Activated CD4-positive, alpha-beta memory T cell treated with anti-CD3 and anti-CD28 coated beads, Interleukin-2, amount 10 ng/mL, durations not matched to agents 7 days and 5 days (primary cell): ENCODE measurements at regions not wholly inside any gene's neighbourhood (a gene's known extent, or its start where the extent isn't known, plus 50 kb on each side); places are given as distances from the start of the nearest gene placed in this dataset.
"Not testable (repeated sequence)": the region's sequence is repeated elsewhere in the genome, so short reads cannot be mapped to it uniquely, and the experiment has no call there.

Experiments
- CTCF ChIA-PET: fragments of 350-600 bp; sonication (Branson Sonifier 250); formaldehyde crosslinking; loops from one replicate; lab custom pipeline; 2021; ENCODE audit warnings: antibody characterized with exemption, inconsistent platforms; lab: Charles Lee
- POLR2A ChIA-PET: fragments of 350-600 bp; sonication (Branson Sonifier 250); formaldehyde crosslinking; loops from one replicate; lab custom pipeline; 2021; ENCODE audit warnings: antibody characterized with exemption; lab: Charles Lee
- DNase-seq: peaks from one replicate; pipeline ENCODE4 v3.0.0-alpha.2; 2020
- H3K27ac Mint-ChIP-seq: one replicate; pipeline ENCODE4 v1.8.0; 2021; ENCODE audit warnings: mild to moderate bottlenecking, mixed read lengths
- H3K27me3 Mint-ChIP-seq: one replicate; pipeline ENCODE4 v1.8.0; 2021; ENCODE audit warnings: mixed read lengths
- H3K36me3 Mint-ChIP-seq: one replicate; pipeline ENCODE4 v1.8.0; 2021; ENCODE audit warnings: low read depth, mixed read lengths
- H3K4me1 Mint-ChIP-seq: one replicate; pipeline ENCODE4 v1.8.0; 2021; ENCODE audit warnings: mixed read lengths
- H3K4me3 Mint-ChIP-seq: one replicate; pipeline ENCODE4 v1.8.0; 2021; ENCODE audit warnings: mild to moderate bottlenecking, mixed read lengths
- H3K9me3 Mint-ChIP-seq: one replicate; pipeline ENCODE4 v1.8.0; 2021; ENCODE audit warnings: mixed read lengths

DNA sequence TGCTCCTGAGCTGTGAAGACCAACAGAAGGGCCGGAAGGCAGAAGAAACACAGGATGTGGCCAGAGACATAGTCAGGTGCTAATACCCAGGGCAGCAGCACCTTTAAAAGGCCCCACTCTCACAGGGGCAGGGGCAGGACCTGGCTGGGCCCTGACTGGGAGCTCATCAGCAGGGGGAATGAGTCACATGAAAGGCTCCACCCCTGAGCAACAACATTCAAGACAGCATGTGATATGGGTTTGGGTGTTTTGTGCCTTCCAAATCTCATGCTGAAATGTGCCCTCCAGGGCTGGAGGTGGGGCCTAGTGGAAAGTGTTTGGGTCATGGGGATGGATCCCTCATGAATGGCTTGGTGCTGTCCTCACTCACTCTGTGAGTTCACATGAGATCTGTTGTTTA lies 181.7 kb downstream of the ERCC6L2 start:
- Mint-ChIP-seq H3K27ac (no peak overlapping the region), H3K4me3 (no peak overlapping the region), H3K9me3 (peaks cover 8% of the 10 kb centered on the region), H3K27me3 (peaks cover 2% of the 10 kb centered on the region), H3K4me1 (peaks cover 14% of the 10 kb centered on the region), H3K36me3 (no peaks in the 10 kb centered on the region)
- DNase-seq = no peak
- ChIA-PET POLR2A (no interaction called here), CTCF (no interaction called here)

DNA sequence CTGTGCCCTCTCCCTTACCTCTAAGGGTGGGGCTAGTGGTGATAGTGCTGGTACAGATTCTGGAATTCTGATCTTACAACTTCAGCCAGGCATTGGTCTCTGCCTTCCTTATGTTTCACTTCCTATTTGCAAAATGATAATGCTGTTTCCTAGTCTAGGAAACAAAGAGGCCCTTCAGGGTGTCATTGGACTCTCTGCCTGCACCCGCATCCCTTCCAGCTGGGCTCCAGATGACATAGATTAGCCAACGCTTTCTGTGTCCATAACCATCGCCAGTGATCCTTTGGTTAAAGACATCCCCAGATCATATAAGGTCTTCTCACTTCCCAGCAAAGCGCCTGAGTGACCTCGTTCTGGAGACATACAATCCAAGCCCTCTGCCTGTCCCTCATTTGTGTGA lies 180.7 kb downstream of the ERCC6L2 start:
- CTCF ChIA-PET = no interaction called here

DNA sequence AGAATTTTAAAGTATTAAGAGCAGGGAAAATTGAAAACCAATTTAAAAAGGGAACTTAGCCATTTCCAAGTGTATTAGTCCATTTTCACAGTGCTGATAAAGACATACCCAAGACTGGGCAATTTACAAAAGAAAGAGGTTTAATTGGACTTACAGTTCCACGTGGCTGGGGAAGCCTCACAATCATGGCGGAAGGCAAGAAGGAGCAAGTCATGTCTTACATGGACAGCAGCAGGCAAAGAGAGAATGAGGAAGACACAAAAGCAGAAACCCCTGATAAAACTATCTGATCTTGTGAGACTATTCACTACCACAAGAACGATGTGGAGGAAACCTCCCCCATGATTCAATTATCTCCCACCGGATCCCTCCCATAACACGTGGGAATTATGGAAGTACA lies 178.8 kb downstream of the ERCC6L2 start:
- H3K9me3 Mint-ChIP-seq, H3K27ac Mint-ChIP-seq, DNase-seq, H3K4me1 Mint-ChIP-seq, CTCF ChIA-PET, H3K27me3 Mint-ChIP-seq, POLR2A ChIA-PET, H3K36me3 Mint-ChIP-seq, H3K4me3 Mint-ChIP-seq: not testable (repeated sequence)

More for the DNA sequence above, 180.7 kb downstream of the ERCC6L2 start:
- H3K9me3 Mint-ChIP-seq = peaks cover 8% of the 10 kb centered on the region
- H3K27me3 Mint-ChIP-seq = peaks cover 2% of the 10 kb centered on the region
- POLR2A ChIA-PET = no interaction called here
- no peak for DNase-seq
- peaks cover 6% of the 10 kb centered on the region for H3K4me1 Mint-ChIP-seq
- no peak overlapping the region for H3K27ac Mint-ChIP-seq
- no peaks in the 10 kb centered on the region for H3K36me3 Mint-ChIP-seq
- H3K4me3 Mint-ChIP-seq = no peak overlapping the region

DNA sequence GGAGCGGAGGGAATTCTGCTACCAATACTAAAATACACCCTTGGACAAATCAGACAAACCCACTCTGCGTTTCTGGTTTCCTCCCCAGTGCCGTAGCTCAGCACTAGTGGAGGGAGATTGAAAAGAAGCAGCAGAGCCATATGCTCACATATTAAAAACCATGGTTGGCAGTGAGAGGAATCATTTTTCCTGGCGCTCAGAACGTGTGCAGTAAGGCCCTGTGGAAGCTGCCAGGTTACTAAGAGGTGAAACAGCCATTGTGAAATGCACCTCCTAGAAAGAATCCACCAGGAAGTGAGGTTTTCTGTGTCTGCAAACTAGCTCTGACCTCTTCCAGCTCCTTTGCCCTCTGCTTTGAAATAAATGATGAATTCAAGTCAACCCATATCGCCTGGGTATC lies 177.2 kb downstream of the ERCC6L2 start:
- Mint-ChIP-seq H3K36me3 (no peaks in the 10 kb centered on the region), H3K27ac (no peak overlapping the region), H3K4me1 (peaks cover 3% of the 10 kb centered on the region), H3K27me3 (peaks cover 2% of the 10 kb centered on the region), H3K4me3 (no peak overlapping the region), H3K9me3 (peaks cover 8% of the 10 kb centered on the region)
- DNase-seq = no peak
- CTCF ChIA-PET = no interaction called here
- POLR2A ChIA-PET = no interaction called here

DNA sequence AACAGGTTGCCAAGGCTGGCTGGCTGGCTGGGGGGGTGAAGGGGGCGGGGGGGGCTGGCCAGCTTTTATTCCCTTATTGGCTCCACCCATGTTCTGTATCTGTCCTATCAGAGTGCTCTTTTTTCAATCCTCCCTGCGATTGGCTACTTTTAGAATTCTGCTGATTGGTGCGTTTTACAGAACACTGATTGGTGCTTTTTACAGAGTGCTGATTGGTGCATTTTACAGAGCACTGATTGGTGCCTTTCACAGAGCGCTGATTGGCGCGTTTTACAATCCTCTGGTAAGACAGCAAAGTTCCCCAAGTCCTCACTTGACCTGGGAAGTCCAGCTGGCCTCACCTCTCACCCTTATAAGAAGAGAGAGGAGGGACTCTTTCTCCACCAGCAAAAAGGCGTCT lies 175.9 kb downstream of the ERCC6L2 start:
- ChIA-PET CTCF (no interaction called here), POLR2A (no interaction called here)
- Mint-ChIP-seq H3K4me1 (no peaks in the 10 kb centered on the region), H3K27ac (no peak overlapping the region), H3K4me3 (no peak overlapping the region), H3K27me3 (peaks cover 2% of the 10 kb centered on the region), H3K9me3 (peaks cover 4% of the 10 kb centered on the region), H3K36me3 (no peaks in the 10 kb centered on the region)
- DNase-seq = no peak

DNA sequence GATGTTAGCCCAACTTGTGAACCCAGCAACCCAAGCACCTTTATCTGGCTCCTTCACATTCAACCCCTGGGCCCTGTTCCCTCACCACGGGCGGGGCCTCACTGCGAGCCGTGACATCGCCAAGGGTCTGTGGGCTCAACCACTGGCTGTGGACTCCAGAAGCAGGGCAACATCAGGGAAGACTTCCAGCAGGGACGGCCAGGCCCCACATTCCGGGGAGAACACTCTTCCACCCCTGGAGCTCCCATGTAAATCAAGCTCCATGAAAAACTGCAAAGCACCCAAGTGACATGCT lies 175.3 kb downstream of the ERCC6L2 start:
- CTCF ChIA-PET = no interaction called here
- Mint-ChIP-seq H3K27ac (no peak overlapping the region), H3K36me3 (no peaks in the 10 kb centered on the region), H3K9me3 (peaks cover 4% of the 10 kb centered on the region), H3K4me1 (no peaks in the 10 kb centered on the region), H3K27me3 (peaks cover 3% of the 10 kb centered on the region), H3K4me3 (no peak overlapping the region)
- POLR2A ChIA-PET = no interaction called here
- no peak for DNase-seq

DNA sequence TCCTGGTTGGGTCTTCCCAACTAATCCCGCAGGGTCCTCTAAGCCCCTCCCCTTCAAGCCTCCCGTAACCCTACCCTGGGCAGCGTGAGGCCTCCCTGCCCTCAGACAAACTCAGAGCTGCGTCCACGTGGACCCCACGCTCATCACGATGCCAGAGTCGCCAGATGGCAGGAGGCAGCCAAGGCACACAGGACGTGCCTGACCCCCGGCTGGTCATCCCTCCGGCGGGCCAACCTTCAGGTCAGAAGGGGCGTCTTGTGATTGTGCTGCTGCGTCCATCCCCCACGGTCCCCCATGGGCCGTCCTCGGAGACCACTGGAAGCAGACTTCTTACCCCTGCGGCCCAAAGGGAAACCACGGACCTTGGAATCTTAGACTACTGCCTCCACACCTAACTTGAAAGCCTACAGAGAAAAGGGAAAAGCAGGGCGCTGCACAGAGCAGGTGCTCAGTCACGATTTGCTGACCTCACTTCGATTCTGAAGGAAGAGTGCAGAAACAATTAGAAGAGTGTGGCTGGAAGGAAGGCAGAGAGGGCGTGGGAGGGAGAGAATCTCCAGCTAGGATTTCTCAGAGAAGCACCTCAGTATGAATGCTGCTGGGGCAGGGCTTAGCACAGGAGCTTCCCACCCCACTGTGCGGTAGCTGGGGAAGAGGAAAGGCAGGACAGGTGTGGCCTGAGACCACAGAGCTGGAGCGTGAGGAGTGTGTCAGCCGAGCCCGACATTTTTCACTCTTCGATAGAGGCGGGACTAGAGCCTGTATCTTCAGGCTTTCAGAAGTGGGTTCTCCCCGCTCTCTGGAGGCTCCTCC lies 174.8 kb downstream of the ERCC6L2 start:
- H3K27ac Mint-ChIP-seq = no peak overlapping the region
- ChIA-PET POLR2A (no interaction called here), CTCF (no interaction called here)
- H3K36me3 Mint-ChIP-seq = no peaks in the 10 kb centered on the region
- no peak for DNase-seq
- peaks cover 4% of the 10 kb centered on the region for H3K9me3 Mint-ChIP-seq
- peaks cover 3% of the 10 kb centered on the region for H3K27me3 Mint-ChIP-seq
- no peak overlapping the region for H3K4me3 Mint-ChIP-seq
- H3K4me1 Mint-ChIP-seq = no peaks in the 10 kb centered on the region

DNA sequence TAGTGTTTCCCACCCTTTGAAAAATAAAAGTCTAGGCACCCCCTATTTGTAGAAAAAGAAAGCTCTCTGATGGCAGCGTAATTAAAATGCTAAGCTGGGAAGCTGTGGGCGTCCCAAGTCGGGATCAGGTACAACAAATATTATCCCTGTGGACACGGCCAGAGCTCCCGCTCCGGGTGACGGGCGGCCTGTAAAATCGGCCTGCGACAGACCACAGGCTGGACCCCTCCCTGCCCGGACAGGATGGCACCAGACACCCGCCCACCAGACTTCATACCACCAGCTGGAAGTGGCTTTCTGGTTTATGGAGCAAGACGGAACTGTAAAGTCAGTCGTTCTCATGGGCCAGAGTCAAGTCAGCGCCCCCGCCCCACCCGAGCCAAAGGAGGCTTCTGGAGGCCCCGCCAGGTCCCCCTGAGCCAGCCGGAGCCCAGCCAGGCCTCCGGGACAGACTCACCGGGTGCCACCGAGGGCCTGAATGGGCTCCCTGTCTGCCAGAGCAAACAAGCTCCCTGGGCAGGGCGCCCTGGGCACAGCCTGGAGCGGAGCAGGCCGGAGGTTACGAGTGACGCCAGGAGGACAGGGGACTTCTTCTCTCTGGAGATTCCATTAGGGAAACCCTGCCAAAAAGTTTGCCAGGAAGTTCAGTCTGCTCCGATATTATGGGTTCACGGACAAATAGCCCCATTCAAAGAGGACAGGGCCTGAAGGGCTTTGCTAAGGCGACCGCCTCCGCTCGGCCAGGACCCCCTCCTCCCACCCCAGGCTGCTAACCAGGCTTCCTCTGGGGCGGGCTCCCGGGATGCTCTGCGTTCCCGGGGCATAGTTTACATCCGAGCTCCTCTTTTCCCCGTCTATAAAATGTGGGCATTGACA lies 173.7 kb downstream of the ERCC6L2 start:
- Mint-ChIP-seq H3K27ac (no peak overlapping the region), H3K4me3 (no peak overlapping the region)
- DNase-seq = no peak

DNA sequence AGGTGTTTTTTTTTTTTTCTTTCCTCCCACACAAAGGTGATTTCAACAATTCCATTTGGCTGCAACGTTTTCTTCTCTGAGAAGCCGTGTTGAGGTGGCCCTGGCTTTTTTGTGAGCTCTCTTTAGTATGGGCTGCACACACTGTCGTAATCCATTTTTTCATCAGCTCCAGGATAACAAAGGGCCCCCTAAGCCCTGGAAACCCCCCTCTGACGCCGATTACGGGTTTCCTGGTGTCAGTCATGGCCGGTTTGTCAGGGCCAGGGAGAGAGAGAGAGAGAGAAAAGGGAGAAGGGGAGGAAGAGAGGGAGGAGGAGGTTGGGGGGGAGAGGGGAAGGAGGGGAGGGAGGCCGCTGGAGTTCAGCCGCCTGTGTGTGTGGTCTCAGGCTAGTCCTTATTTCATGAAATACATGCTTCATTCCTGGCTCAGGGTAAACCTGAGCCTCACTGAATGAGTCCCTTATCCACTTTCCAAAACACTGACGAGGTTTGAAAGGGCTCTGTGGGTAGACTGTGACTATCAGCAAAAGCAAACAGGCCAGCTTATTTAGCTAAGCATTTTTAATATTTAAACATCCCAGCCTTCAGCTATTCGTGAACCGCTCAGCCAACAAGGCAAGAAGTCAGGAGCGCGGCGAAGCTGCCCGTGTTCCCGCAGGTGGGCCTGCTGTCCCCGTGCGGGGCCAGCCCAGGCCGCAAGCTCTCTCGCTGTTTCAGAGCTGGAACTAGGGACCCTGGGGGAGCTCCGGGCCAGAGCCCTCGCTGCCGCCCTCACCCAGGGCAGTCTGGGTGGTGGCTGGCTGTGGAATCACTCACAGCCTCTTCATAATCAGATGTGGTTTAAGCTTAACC lies 172.8 kb downstream of the ERCC6L2 start:
- POLR2A ChIA-PET = no interaction called here
- Mint-ChIP-seq H3K27ac (no peak overlapping the region), H3K27me3 (peaks cover 1% of the 10 kb centered on the region), H3K9me3 (no peaks in the 10 kb centered on the region), H3K36me3 (no peaks in the 10 kb centered on the region), H3K4me1 (no peaks in the 10 kb centered on the region), H3K4me3 (no peak overlapping the region)
- no peak for DNase-seq
- CTCF ChIA-PET = interaction anchor here (0.7 to 1.1 kb wide), 2 partner anchors 13 to 169 kb away, joined by 3 to 4 read pairs; no protein-coding TSS in a partner anchor

More for the DNA sequence above, 173.7 kb downstream of the ERCC6L2 start:
- H3K36me3 Mint-ChIP-seq = no peaks in the 10 kb centered on the region
- peaks cover 3% of the 10 kb centered on the region for H3K27me3 Mint-ChIP-seq
- ChIA-PET POLR2A (no interaction called here), CTCF (interaction anchor here (1.1 kb wide), 1 partner anchor 169 kb away, joined by 3 read pairs; no protein-coding TSS in a partner anchor)
- no peaks in the 10 kb centered on the region for H3K4me1 Mint-ChIP-seq
- peaks cover 3% of the 10 kb centered on the region for H3K9me3 Mint-ChIP-seq

DNA sequence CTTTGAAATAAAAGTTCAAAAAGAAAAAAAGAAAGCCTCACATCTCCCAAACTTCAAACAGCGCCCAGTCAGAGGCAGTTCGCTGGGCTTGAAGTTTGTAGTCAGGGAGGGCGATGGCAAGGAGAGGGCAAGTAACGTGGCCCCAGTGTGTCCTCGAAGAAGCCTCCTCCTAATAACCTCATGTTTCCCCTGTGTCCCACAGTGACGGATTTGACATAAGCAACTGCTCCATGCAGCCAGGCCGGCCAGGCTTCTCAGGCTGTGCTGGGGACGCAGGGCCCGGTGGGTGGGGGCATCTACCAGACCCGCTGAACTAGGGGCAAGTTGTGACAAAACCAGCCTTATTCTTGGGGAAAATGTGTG lies 172.2 kb downstream of the ERCC6L2 start:
- Mint-ChIP-seq H3K27me3 (peaks cover 1% of the 10 kb centered on the region), H3K27ac (no peak overlapping the region), H3K4me3 (no peak overlapping the region), H3K9me3 (no peaks in the 10 kb centered on the region), H3K4me1 (no peaks in the 10 kb centered on the region), H3K36me3 (no peaks in the 10 kb centered on the region)
- POLR2A ChIA-PET = no interaction called here
- DNase-seq = no peak
- CTCF ChIA-PET = interaction anchor here (0.7 kb wide), 1 partner anchor 14 kb away, joined by 4 read pairs; no protein-coding TSS in a partner anchor

DNA sequence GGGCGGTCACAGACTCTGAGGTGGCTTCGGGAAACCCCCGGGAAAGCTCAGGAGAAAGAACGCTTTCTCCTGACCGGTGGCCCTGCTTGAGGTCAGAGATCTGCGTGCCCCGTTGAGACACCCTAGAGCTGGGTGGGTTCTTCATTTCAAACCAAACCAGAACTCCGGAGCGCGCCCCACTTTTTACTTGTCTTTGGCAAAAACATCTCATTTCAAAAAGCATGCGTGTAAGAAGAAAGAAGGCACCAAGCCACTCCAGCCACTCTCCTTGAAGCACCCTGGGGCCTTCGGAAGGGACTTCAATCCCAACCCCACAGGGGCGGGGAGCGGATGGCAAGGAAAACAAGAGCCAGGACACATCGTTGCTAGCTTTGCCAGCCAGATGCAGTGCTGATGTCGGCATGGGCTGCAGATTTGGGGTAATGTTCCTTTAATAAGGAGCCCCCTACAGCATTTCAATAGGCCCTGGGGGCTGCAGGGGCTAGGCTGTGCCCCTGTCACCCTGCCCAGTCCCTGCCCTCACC lies 171.7 kb downstream of the ERCC6L2 start:
- Mint-ChIP-seq H3K4me1 (no peaks in the 10 kb centered on the region), H3K27me3 (peaks cover 1% of the 10 kb centered on the region), H3K9me3 (no peaks in the 10 kb centered on the region), H3K36me3 (no peaks in the 10 kb centered on the region), H3K4me3 (no peak overlapping the region), H3K27ac (no peak overlapping the region)
- ChIA-PET POLR2A (no interaction called here), CTCF (no interaction called here)
- DNase-seq = no peak

DNA sequence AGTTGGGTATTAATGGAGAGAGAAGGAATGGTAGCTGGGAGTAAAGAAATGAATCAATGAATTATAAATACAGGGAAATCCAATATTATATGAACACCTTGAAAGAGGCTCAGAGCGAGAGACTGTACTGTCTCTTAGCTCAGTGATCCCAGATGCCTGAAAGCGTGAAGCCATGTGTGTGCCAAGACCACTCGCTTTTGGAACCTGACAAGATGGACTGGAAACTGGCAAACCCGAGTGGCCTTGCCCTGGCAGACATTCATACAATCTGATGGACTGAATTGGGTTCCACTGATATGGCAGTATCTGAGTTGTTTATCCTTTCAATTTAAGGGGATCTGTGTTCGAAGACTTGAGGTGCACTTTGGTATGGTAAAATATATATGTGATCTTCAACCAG lies 170.3 kb downstream of the ERCC6L2 start:
- Mint-ChIP-seq H3K36me3 (no peaks in the 10 kb centered on the region), H3K4me1 (no peaks in the 10 kb centered on the region), H3K27me3 (peaks cover 1% of the 10 kb centered on the region), H3K4me3 (no peak overlapping the region), H3K9me3 (no peaks in the 10 kb centered on the region), H3K27ac (no peak overlapping the region)
- ChIA-PET POLR2A (no interaction called here), CTCF (no interaction called here)
- no peak for DNase-seq

DNA sequence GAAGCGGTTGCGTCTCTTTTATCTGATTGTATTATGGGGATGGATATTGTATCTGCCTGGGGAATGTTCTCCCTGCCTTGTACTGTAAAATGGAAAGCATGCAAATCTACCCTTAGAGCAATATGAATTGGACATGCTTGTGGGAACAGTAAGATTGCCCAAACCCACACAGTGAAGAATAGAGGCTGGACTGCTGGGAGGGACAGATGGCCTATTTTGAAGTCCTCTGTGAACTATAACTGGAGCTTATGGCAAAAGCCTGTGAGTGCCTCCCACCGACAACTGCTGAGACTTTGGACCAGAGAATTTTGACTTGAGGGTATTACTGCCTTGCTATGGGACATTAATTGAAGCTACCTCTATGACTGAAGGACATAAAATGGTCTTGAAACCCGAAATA lies 168.9 kb downstream of the ERCC6L2 start:
- ChIA-PET CTCF (no interaction called here), POLR2A (no interaction called here)
- peaks cover 1% of the 10 kb centered on the region for H3K27me3 Mint-ChIP-seq
- no peak overlapping the region for H3K4me3 Mint-ChIP-seq
- no peak for DNase-seq
- no peaks in the 10 kb centered on the region for H3K9me3 Mint-ChIP-seq
- no peak overlapping the region for H3K27ac Mint-ChIP-seq
- no peaks in the 10 kb centered on the region for H3K36me3 Mint-ChIP-seq
- no peaks in the 10 kb centered on the region for H3K4me1 Mint-ChIP-seq
